Mesenchymal stem cell (in vitro differentiated cells and primary cell): ENCODE measurements at regions not wholly inside any gene's neighbourhood (a gene's known extent, or its start where the extent isn't known, plus 50 kb on each side); places are given as distances from the start of the nearest gene placed in this dataset.

Source experiments
- DNase-seq: peaks from one replicate; pipeline ENCODE4 v3.0.0-alpha.2; 2013
- H2AFZ ChIP-seq: one replicate; pipeline ENCODE4 v1.6.1; 2013; ENCODE audit warnings: low read depth, mild to moderate bottlenecking, control low read depth, inconsistent platforms, low read length, moderate library complexity
- H2AK5ac ChIP-seq: 2 replicates; pipeline ENCODE4 v1.6.1; 2013; ENCODE audit warnings: low read length, moderate library complexity, mild to moderate bottlenecking, inconsistent platforms; ENCODE audit not compliant: severe bottlenecking
- H2BK120ac ChIP-seq: one replicate; pipeline ENCODE4 v1.6.1; 2013; ENCODE audit warnings: low read depth, mild to moderate bottlenecking, inconsistent platforms, low read length, moderate library complexity
- H2BK12ac ChIP-seq, 2 experiments: one replicate each; pipeline ENCODE4 v1.6.1; 2013; ENCODE audit warnings: inconsistent platforms in 2 of 2, low read length in 2 of 2, mild to moderate bottlenecking in 2 of 2, moderate library complexity in 2 of 2, control low read depth in 1 of 2
- H2BK15ac ChIP-seq: one replicate; pipeline ENCODE4 v1.6.1; 2013; ENCODE audit warnings: mild to moderate bottlenecking, low read depth, inconsistent platforms; ENCODE audit not compliant: poor library complexity, severe bottlenecking
- H2BK5ac ChIP-seq: 2 replicates; pipeline ENCODE4 v1.6.1; 2013; ENCODE audit warnings: low read depth, mild to moderate bottlenecking, low read length, control low read depth, inconsistent platforms; ENCODE audit not compliant: poor library complexity, severe bottlenecking
- H3K14ac ChIP-seq, 2 experiments: one replicate each; pipeline ENCODE4 v1.6.1; 2013; ENCODE audit warnings: inconsistent platforms in 2 of 2, low read length in 2 of 2, control low read depth in 1 of 2, mild to moderate bottlenecking in 1 of 2, moderate library complexity in 1 of 2
- H3K18ac ChIP-seq, 2 experiments: one replicate each; pipeline ENCODE4 v1.6.1; 2013; ENCODE audit warnings: inconsistent platforms in 2 of 2, low read length in 2 of 2, control low read depth in 1 of 2, low read depth in 1 of 2, mild to moderate bottlenecking in 1 of 2
- H3K23ac ChIP-seq, 2 experiments: one replicate each; pipeline ENCODE4 v1.6.1; 2013; ENCODE audit warnings: inconsistent platforms in 2 of 2, low read length in 2 of 2, mild to moderate bottlenecking in 2 of 2, moderate library complexity in 2 of 2, control low read depth in 1 of 2
- H3K27ac ChIP-seq: 2 replicates; pipeline ENCODE4 v1.5.1; 2013; ENCODE audit warnings: mild to moderate bottlenecking, moderate library complexity, low read length, control low read depth, inconsistent platforms; ENCODE audit not compliant: poor library complexity, severe bottlenecking
- H3K27me3 ChIP-seq, 2 experiments: 2 replicates each; pipeline versions ENCODE4 v1.6.1 to v1.7.0; 2013; ENCODE audit warnings: low read length in 2 of 2, mild to moderate bottlenecking in 2 of 2, moderate library complexity in 2 of 2, control low read depth in 1 of 2, inconsistent platforms in 1 of 2; ENCODE audit not compliant: control insufficient read depth in 1 of 2, insufficient read depth in 1 of 2
- H3K36me3 ChIP-seq, 2 experiments: 2 replicates each; pipeline versions ENCODE4 v1.6.1 to v1.7.0; 2013; ENCODE audit warnings: low read length in 2 of 2, control low read depth in 1 of 2, inconsistent platforms in 1 of 2, low read depth in 1 of 2, mild to moderate bottlenecking in 1 of 2; ENCODE audit not compliant: insufficient read depth in 2 of 2, control insufficient read depth in 1 of 2
- H3K4ac ChIP-seq, 2 experiments: one replicate each; pipeline ENCODE4 v1.6.1; 2013; ENCODE audit warnings: inconsistent platforms in 2 of 2, low read length in 2 of 2, mild to moderate bottlenecking in 2 of 2, moderate library complexity in 2 of 2, control low read depth in 1 of 2, low read depth in 1 of 2
- H3K4me1 ChIP-seq: 2 replicates; pipeline ENCODE4 v1.6.1; 2013; ENCODE audit warnings: low read depth, low read length, control low read depth; ENCODE audit not compliant: control insufficient read depth, insufficient read depth
- H3K4me2 ChIP-seq: 2 replicates; pipeline ENCODE4 v1.6.1; 2013; ENCODE audit warnings: low read length, mild to moderate bottlenecking, inconsistent platforms; ENCODE audit not compliant: poor library complexity, severe bottlenecking
- H3K4me3 ChIP-seq, 2 experiments: 2 replicates each; pipeline versions ENCODE4 v1.5.1 to v1.7.0; 2013; ENCODE audit warnings: low read length in 2 of 2, mild to moderate bottlenecking in 2 of 2, control low read depth in 1 of 2, low read depth in 1 of 2; ENCODE audit not compliant: insufficient read depth in 1 of 2
- H3K79me1 ChIP-seq: replicated peaks from 2 replicates; pipeline ENCODE4 v1.6.1; 2013; ENCODE audit warnings: mild to moderate bottlenecking, control low read depth, low read length, inconsistent platforms; ENCODE audit not compliant: poor library complexity, severe bottlenecking
- H3K9ac ChIP-seq: 2 replicates; pipeline ENCODE4 v1.7.0; 2013; ENCODE audit warnings: mild to moderate bottlenecking, low read length, moderate library complexity
- H3K9me3 ChIP-seq: 2 replicates; pipeline ENCODE4 v1.7.0; 2013; ENCODE audit warnings: mild to moderate bottlenecking, low read length; ENCODE audit not compliant: control insufficient read depth
- H4K8ac ChIP-seq: one replicate; pipeline ENCODE4 v1.6.1; 2013; ENCODE audit warnings: inconsistent platforms, mild to moderate bottlenecking, low read length, moderate library complexity
- H4K91ac ChIP-seq: one replicate; pipeline ENCODE4 v1.6.1; 2013; ENCODE audit warnings: mild to moderate bottlenecking, low read length, inconsistent platforms
- WGBS: methylation state at CpG from one replicate; pipeline ENCODE4 v1.1.7; 2013; ENCODE audit warnings: mixed read lengths; 5-methylcytosine and 5-hydroxymethylcytosine counted together

DNA sequence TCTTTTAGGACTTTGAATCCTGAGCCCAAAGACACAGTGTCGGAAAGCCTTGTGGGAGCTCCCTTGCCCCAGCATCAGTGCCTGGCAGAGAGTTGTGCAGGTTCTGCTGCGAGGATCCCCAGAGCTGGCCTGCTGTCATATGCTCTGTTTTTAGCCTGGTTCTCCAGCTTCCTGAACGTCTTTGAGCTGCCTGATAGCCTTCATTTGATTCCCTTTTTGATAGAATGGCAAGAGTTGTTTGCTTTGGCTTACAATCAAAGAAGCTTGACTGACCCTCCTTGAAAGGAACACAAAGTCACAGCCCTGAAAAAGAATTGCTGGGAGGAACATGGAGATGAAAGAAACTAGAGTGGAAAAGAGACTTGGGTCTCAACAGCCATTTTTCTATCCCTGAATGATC, 95.4 kb downstream of the C1QL2 start:
- no peak for DNase-seq
- Histone ChIP-seq H3K4me3 (no peak overlapping the region), H3K27me3 (peaks cover 0 to 13% of the 10 kb centered on the region in 2 experiments), H2BK12ac (no peak overlapping the region), H3K4me1 (no peaks in the 10 kb centered on the region), H2AK5ac (no peak overlapping the region), H3K4ac (no peak overlapping the region), H3K23ac (no peak overlapping the region), H3K4me2 (no peak overlapping the region), H2AFZ (no peak overlapping the region), H3K36me3 (no peaks in the 10 kb centered on the region), H3K79me1 (no peaks in the 10 kb centered on the region), H2BK120ac (no peak overlapping the region), H3K9ac (no peak overlapping the region), H4K8ac (no peak overlapping the region), H3K27ac (no peak overlapping the region), H2BK15ac (no peak overlapping the region), H3K9me3 (peaks cover 20% of the 10 kb centered on the region), H3K18ac (no peak overlapping the region), H2BK5ac (no peak overlapping the region), H3K14ac (no peak overlapping the region), H4K91ac (no peak overlapping the region)
- 61% methylated on average over 3 of the region's 3 CpGs for WGBS

- DNase-seq = no peak
- WGBS = 80% methylated on average over 3 of the region's 3 CpGs
- Histone ChIP-seq H2BK12ac (no peak overlapping the region), H3K4me3 (no peak overlapping the region), H3K36me3 (no peaks in the 10 kb centered on the region), H4K8ac (no peak overlapping the region), H3K9ac (no peak overlapping the region), H3K27ac (no peak overlapping the region), H3K4ac (no peak overlapping the region), H3K79me1 (no peaks in the 10 kb centered on the region), H3K18ac (no peak overlapping the region), H3K4me1 (no peaks in the 10 kb centered on the region), H3K9me3 (peaks cover 20% of the 10 kb centered on the region), H3K4me2 (no peak overlapping the region), H4K91ac (no peak overlapping the region), H2BK120ac (no peak overlapping the region), H3K23ac (no peak overlapping the region), H2AK5ac (no peak overlapping the region), H2BK15ac (no peak overlapping the region), H3K27me3 (peaks cover 0 to 13% of the 10 kb centered on the region in 2 experiments), H3K14ac (no peak overlapping the region), H2AFZ (no peak overlapping the region), H2BK5ac (no peak overlapping the region)
These were observed 95.9 kb downstream of the C1QL2 start for GRCh38 chr2:119062652-119063051.

DNA sequence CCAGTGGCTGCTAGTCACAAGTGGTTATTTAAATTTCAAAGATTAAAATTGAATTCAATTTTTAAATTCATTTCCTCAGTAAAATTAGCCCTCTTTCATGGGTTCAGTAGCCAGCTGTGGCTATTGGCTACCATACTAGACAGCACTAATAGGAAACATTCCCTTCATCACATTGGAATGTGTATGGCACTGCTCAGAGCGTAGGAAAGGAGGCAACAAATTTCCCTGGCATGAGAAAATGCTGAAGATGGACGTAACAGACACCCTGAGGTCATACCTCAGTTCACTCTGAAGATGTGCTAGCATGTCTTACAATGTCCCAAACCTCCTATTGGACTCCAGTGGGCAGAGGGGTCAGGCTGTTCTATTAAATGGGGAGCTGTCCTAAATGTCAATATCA, 96.4 kb downstream of the C1QL2 start:
- H3K9me3 ChIP-seq = peaks cover 20% of the 10 kb centered on the region
- H3K36me3 ChIP-seq = no peaks in the 10 kb centered on the region
- no peak overlapping the region for H3K18ac ChIP-seq
- H3K14ac ChIP-seq = no peak overlapping the region
- no peak overlapping the region for H4K91ac ChIP-seq
- H2BK5ac ChIP-seq = no peak overlapping the region
- H3K4ac ChIP-seq = no peak overlapping the region
- H2BK120ac ChIP-seq = no peak overlapping the region
- no peaks in the 10 kb centered on the region for H3K4me1 ChIP-seq
- DNase-seq = no peak
- no peak overlapping the region for H3K27ac ChIP-seq
- no peak overlapping the region for H2AFZ ChIP-seq
- H2AK5ac ChIP-seq = no peak overlapping the region
- no peak overlapping the region for H2BK15ac ChIP-seq
- WGBS = 31% methylated on average over 2 of the region's 2 CpGs
- H3K27me3 ChIP-seq = peaks cover 0 to 13% of the 10 kb centered on the region in 2 experiments
- H3K4me2 ChIP-seq = no peak overlapping the region
- no peaks in the 10 kb centered on the region for H3K79me1 ChIP-seq
- no peak overlapping the region for H2BK12ac ChIP-seq
- H4K8ac ChIP-seq = no peak overlapping the region
- H3K9ac ChIP-seq = no peak overlapping the region
- H3K4me3 ChIP-seq = no peak overlapping the region
- no peak overlapping the region for H3K23ac ChIP-seq

- H4K8ac ChIP-seq = no peak overlapping the region
- no peak overlapping the region for H3K4ac ChIP-seq
These were observed 98.6 kb downstream of the C1QL2 start for GRCh38 chr2:119059940-119060339.

More at GRCh38 chr2:119059940-119060339, 98.6 kb downstream of the C1QL2 start:
- H3K9ac ChIP-seq = no peak overlapping the region
- no peaks in the 10 kb centered on the region for H3K79me1 ChIP-seq
- H3K4me2 ChIP-seq = no peak overlapping the region
- H2AFZ ChIP-seq = no peak overlapping the region
- H2BK120ac ChIP-seq = no peak overlapping the region
- H3K4me1 ChIP-seq = no peaks in the 10 kb centered on the region
- H2BK5ac ChIP-seq = no peak overlapping the region
- peaks cover 0 to 15% of the 10 kb centered on the region in 2 experiments for H3K27me3 ChIP-seq
- H3K23ac ChIP-seq = no peak overlapping the region
- H3K18ac ChIP-seq = no peak overlapping the region
- no peak overlapping the region for H2BK15ac ChIP-seq
- WGBS = 69% methylated on average over 5 of the region's 5 CpGs
- no peak overlapping the region for H3K14ac ChIP-seq
- no peak overlapping the region for H2BK12ac ChIP-seq
- no peaks in the 10 kb centered on the region for H3K36me3 ChIP-seq
- H3K9me3 ChIP-seq = peaks cover 17% of the 10 kb centered on the region
- H4K91ac ChIP-seq = no peak overlapping the region
- H3K27ac ChIP-seq = no peak overlapping the region
- H2AK5ac ChIP-seq = no peak overlapping the region
- H3K4me3 ChIP-seq = no peak overlapping the region
- DNase-seq = no peak
